Mesendoderm (in vitro differentiated cells): ENCODE measurements at regions not wholly inside any gene's neighbourhood (a gene's known extent, or its start where the extent isn't known, plus 50 kb on each side); places are given as distances from the start of the nearest gene placed in this dataset.
A peak's percentile ranks its signal among the peaks of the same experiment; 100 is the strongest.

ENCODE experiments used
- DNase-seq: peaks from one replicate; pipeline ENCODE4 v3.0.0; 2013
- H2AK5ac ChIP-seq: 2 replicates; pipeline ENCODE4 v1.6.1; 2013; ENCODE audit warnings: low read length, inconsistent platforms
- H2BK120ac ChIP-seq: 2 replicates; pipeline ENCODE4 v1.6.1; 2013; ENCODE audit warnings: low read depth, mild to moderate bottlenecking, low read length, moderate library complexity, mixed read lengths
- H2BK15ac ChIP-seq: replicated peaks from 2 replicates; pipeline ENCODE4 v1.6.1; 2013; ENCODE audit warnings: low read depth, mild to moderate bottlenecking, moderate library complexity
- H2BK5ac ChIP-seq: 2 replicates; pipeline ENCODE4 v1.6.1; 2013; ENCODE audit warnings: low read length, inconsistent platforms
- H3K18ac ChIP-seq: 2 replicates; pipeline ENCODE4 v1.6.1; 2013; ENCODE audit warnings: mild to moderate bottlenecking, low read length, mixed read lengths
- H3K23ac ChIP-seq: one replicate; pipeline ENCODE4 v1.6.1; 2013; ENCODE audit warnings: low read length
- H3K27ac ChIP-seq: 2 replicates; pipeline ENCODE4 v1.5.1; 2013; ENCODE audit warnings: low read depth, mild to moderate bottlenecking, inconsistent platforms, low read length, moderate library complexity
- H3K27me3 ChIP-seq: 2 replicates; pipeline ENCODE4 v1.6.1; 2013; ENCODE audit warnings: low read length, control low read depth, mild to moderate bottlenecking, inconsistent platforms; ENCODE audit not compliant: insufficient read depth, poor library complexity
- H3K36me3 ChIP-seq: 2 replicates; pipeline ENCODE4 v1.6.1; 2013; ENCODE audit warnings: low read length, inconsistent platforms; ENCODE audit not compliant: control insufficient read depth, insufficient read depth
- H3K4ac ChIP-seq: one replicate; pipeline ENCODE4 v1.6.1; 2013; ENCODE audit warnings: low read depth, mild to moderate bottlenecking, low read length, moderate library complexity
- H3K4me1 ChIP-seq: 2 replicates; pipeline ENCODE4 v1.6.1; 2013; ENCODE audit warnings: low read depth, low read length, inconsistent platforms; ENCODE audit not compliant: control insufficient read depth
- H3K4me2 ChIP-seq: 2 replicates; pipeline ENCODE4 v1.6.1; 2013; ENCODE audit warnings: low read length
- H3K4me3 ChIP-seq: 2 replicates; pipeline ENCODE4 v1.5.1; 2013; ENCODE audit warnings: mild to moderate bottlenecking, low read length
- H3K56ac ChIP-seq: one replicate; pipeline ENCODE4 v1.6.1; 2013; ENCODE audit warnings: low read length
- H3K79me1 ChIP-seq: 2 replicates; pipeline ENCODE4 v1.6.1; 2013; ENCODE audit warnings: low read length, inconsistent platforms
- H3K79me2 ChIP-seq: 2 replicates; pipeline ENCODE4 v1.6.1; 2013; ENCODE audit warnings: mild to moderate bottlenecking, low read length; ENCODE audit not compliant: control insufficient read depth, insufficient read depth
- H3K9ac ChIP-seq: 2 replicates; pipeline ENCODE4 v1.6.1; 2013; ENCODE audit warnings: low read length, inconsistent platforms
- H4K5ac ChIP-seq: one replicate; pipeline ENCODE4 v1.6.1; 2013; ENCODE audit warnings: low read length
- H4K8ac ChIP-seq: one replicate; pipeline ENCODE4 v1.6.1; 2013; ENCODE audit warnings: low read depth, mild to moderate bottlenecking, control low read depth, low read length, moderate library complexity
- WGBS: extraction: QIAGEN DNeasy Blood & Tissue Kit; methylation state at CpG from one replicate; pipeline ENCODE4 v1.1.7; 2013; ENCODE audit warnings: low lambda C conversion rate, missing lambda C conversion rate; ENCODE audit not compliant: insufficient coverage; ENCODE audit errors: extremely low coverage; 5-methylcytosine and 5-hydroxymethylcytosine counted together

DNA sequence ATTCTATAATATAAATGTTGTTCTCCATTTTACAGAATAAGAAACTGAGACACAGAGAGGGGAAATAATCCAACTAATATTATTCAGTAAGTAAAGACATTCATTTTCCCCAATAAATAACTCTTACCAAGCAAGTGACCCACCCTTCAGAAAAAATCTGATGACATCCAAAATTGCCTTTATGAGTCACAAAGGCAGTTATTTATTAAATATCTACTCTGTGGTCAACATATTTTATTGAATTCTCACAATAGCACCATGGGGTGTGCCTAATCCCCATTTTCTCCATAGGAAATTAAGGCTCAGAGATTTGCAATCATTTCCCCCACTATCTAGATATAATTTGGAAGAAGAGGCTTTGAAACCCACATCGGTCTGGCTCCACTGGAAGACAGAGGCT, 161.5 kb upstream of the ISX start:
- Histone ChIP-seq H3K27me3 (no peaks in the 10 kb centered on the region), H2BK5ac (no peak overlapping the region), H3K23ac (no peak overlapping the region), H3K56ac (no peak overlapping the region), H3K4me2 (no peak overlapping the region), H3K4me1 (no peaks in the 10 kb centered on the region), H2BK15ac (no peak overlapping the region), H4K5ac (no peak overlapping the region), H3K4me3 (no peak overlapping the region), H2BK120ac (no peak overlapping the region), H3K36me3 (no peaks in the 10 kb centered on the region), H3K27ac (no peak overlapping the region), H2AK5ac (no peak overlapping the region), H4K8ac (no peak overlapping the region), H3K4ac (no peak overlapping the region), H3K79me2 (no peaks in the 10 kb centered on the region), H3K18ac (no peak overlapping the region), H3K79me1 (no peaks in the 10 kb centered on the region), H3K9ac (no peak overlapping the region)
- DNase-seq: no peak
- no CpG with 5 or more reads among the region's 1 CpG for WGBS

DNA sequence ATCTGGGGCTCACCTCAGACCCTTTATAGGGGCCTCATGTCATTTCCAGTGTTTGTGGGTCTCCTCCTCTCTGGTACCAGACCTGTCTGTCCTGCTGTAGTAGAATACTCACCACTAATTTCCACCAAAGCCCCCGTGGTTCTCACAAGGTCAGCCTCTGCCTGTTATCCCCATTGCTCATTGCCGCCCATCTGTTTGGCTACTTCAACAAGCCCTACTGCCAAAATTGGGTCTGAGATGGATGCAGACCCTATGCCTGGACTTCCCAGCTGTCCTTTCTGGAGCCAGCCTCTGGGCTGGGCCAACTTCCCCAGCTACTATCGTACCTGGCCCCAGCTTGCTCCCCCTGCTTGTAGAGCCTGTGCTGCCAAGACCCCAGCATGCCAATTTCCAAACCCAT, 152.1 kb upstream of the ISX start:
- Histone ChIP-seq H4K8ac (no peak overlapping the region), H2BK5ac (peak overlapping the region; percentile 18), H3K9ac (no peak overlapping the region), H3K27me3 (no peaks in the 10 kb centered on the region), H3K27ac (no peak overlapping the region), H2AK5ac (no peak overlapping the region), H3K4me2 (no peak overlapping the region), H3K79me2 (no peaks in the 10 kb centered on the region), H4K5ac (peak overlapping the region; percentile 27), H2BK120ac (no peak overlapping the region), H3K56ac (no peak overlapping the region), H3K36me3 (no peaks in the 10 kb centered on the region), H3K4ac (peak overlapping the region; percentile 22), H3K4me1 (peaks cover 4% of the 10 kb centered on the region), H3K18ac (no peak overlapping the region), H3K4me3 (no peak overlapping the region), H3K79me1 (no peaks in the 10 kb centered on the region), H2BK15ac (no peak overlapping the region), H3K23ac (no peak overlapping the region)
- no CpG with 5 or more reads among the region's 3 CpGs for WGBS
- DNase-seq: no peak

DNA sequence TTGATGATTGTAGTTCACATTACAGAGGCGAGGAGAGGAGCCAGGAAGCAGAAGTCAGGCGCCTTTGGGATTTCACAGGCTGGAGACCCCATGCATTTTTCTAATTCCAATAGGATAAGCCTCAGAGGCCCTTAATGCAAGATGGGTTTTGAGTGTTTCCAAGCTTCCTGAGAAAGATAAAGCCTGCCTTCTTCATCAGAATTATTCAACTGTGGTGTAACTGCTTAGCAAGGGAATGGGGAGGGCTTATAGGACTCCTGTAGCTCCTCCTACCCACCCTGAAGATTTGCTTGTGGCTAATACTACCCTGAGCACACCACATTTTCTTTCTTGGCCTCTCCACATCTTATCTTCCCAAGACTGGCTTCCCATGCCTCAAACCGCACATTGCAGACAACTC, 151.1 kb upstream of the ISX start:
- no peak overlapping the region for H3K4ac ChIP-seq
- H3K27me3 ChIP-seq: no peaks in the 10 kb centered on the region
- no peak overlapping the region for H2BK15ac ChIP-seq
- no peak overlapping the region for H4K8ac ChIP-seq
- H3K36me3 ChIP-seq: no peaks in the 10 kb centered on the region
- no peak overlapping the region for H2AK5ac ChIP-seq
- peak overlapping the region; percentile 10 for H2BK5ac ChIP-seq
- H3K79me1 ChIP-seq: no peaks in the 10 kb centered on the region
- H3K4me3 ChIP-seq: no peak overlapping the region
- H3K27ac ChIP-seq: peak overlapping the region; percentile 9
- H3K4me1 ChIP-seq: peaks cover 4% of the 10 kb centered on the region
- no CpG with 5 or more reads among the region's 3 CpGs for WGBS
- peak; percentile 92 for DNase-seq
- peak overlapping the region; percentile 25 for H3K18ac ChIP-seq
- H3K79me2 ChIP-seq: no peaks in the 10 kb centered on the region
- H4K5ac ChIP-seq: no peak overlapping the region
- no peak overlapping the region for H3K4me2 ChIP-seq
- peak overlapping the region; percentile 88 for H2BK120ac ChIP-seq
- no peak overlapping the region for H3K23ac ChIP-seq
- no peak overlapping the region for H3K9ac ChIP-seq
- H3K56ac ChIP-seq: no peak overlapping the region

DNA sequence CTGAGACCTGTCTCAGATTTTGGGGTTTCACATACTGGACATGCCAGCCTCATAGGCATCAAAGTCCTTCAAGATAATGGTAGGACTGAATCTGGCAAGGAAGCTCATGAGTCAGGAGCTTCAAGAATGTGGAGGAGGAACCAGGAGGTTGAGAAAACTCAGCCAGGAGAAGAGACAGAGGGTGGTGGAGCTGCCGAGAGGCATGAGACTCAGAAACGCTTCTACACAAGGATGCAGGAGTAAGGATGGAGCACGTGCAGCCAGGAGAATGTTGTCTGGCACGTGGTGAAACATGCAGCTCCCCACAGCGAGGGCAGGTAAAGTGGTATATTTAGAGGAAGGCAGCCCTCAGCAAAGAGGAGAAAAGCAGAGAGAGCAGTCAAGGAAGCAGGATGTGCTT, 148.7 kb upstream of the ISX start:
- Histone ChIP-seq H4K5ac (no peak overlapping the region), H3K27ac (no peak overlapping the region), H3K4me2 (no peak overlapping the region), H3K18ac (no peak overlapping the region), H3K27me3 (no peaks in the 10 kb centered on the region), H3K79me1 (no peaks in the 10 kb centered on the region), H3K23ac (no peak overlapping the region), H2BK15ac (no peak overlapping the region), H3K4me1 (peaks cover 4% of the 10 kb centered on the region), H3K9ac (no peak overlapping the region), H2BK5ac (no peak overlapping the region), H4K8ac (no peak overlapping the region), H3K79me2 (no peaks in the 10 kb centered on the region), H3K4me3 (no peak overlapping the region), H3K56ac (peak overlapping the region; percentile 3), H2AK5ac (no peak overlapping the region), H3K4ac (peak overlapping the region; percentile 5), H3K36me3 (no peaks in the 10 kb centered on the region), H2BK120ac (no peak overlapping the region)
- WGBS: no CpG with 5 or more reads among the region's 5 CpGs
- DNase-seq: no peak

DNA sequence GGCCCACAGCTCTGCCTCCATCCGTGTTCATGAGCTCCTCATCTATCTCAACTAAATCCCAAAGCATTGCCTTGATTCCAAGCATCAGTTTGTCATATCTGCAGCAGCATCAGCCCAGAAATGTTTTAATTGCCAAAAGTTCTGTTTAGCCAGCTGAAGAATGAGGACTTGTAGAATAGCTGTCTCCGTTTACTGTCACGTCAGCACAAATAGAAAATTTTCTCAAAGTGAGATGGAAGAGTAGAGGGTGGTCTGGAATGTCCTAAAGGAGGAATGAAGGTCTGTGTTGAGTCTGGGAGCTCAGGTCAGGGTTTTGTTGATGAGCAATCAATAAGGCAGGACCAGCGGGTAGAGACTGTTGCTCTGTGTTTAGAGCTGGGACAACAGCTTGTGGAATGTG, 134.9 kb upstream of the ISX start:
- no peak overlapping the region for H3K4ac ChIP-seq
- H3K79me1 ChIP-seq: no peaks in the 10 kb centered on the region
- H2AK5ac ChIP-seq: no peak overlapping the region
- H3K27ac ChIP-seq: no peak overlapping the region
- H3K18ac ChIP-seq: no peak overlapping the region
- H2BK5ac ChIP-seq: no peak overlapping the region
- H2BK15ac ChIP-seq: no peak overlapping the region
- H4K5ac ChIP-seq: no peak overlapping the region
- no peak overlapping the region for H4K8ac ChIP-seq
- no peak overlapping the region for H3K4me3 ChIP-seq
- H2BK120ac ChIP-seq: no peak overlapping the region
- H3K23ac ChIP-seq: no peak overlapping the region
- no peak overlapping the region for H3K4me2 ChIP-seq
- no CpG with 5 or more reads among the region's 4 CpGs for WGBS
- no peak overlapping the region for H3K9ac ChIP-seq
- H3K27me3 ChIP-seq: no peaks in the 10 kb centered on the region
- no peak overlapping the region for H3K56ac ChIP-seq
- no peaks in the 10 kb centered on the region for H3K4me1 ChIP-seq
- no peak for DNase-seq
- no peaks in the 10 kb centered on the region for H3K79me2 ChIP-seq
- no peaks in the 10 kb centered on the region for H3K36me3 ChIP-seq

DNA sequence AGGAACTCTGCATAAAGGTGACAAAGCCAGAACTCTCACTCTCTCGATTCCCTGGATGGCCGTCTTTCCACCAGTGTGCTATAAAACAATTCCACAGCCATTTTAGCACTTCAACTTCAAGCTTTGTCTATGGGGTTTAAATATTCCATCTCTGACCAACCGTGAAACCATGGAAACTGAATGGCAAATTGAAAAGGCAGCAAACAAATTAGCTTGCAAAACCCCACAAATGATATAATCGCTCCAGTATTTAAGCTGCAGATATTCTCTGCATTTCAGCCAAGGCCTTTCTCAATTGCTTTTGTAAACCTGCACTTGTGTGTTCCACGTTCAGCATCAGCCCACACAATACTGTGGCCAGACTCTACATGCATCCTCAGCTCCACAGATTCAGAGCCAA, 131.7 kb upstream of the ISX start:
- Histone ChIP-seq H3K18ac (no peak overlapping the region), H3K4me2 (no peak overlapping the region), H2AK5ac (no peak overlapping the region), H2BK15ac (no peak overlapping the region), H4K8ac (no peak overlapping the region), H3K27me3 (no peaks in the 10 kb centered on the region), H3K9ac (no peak overlapping the region), H3K79me1 (no peaks in the 10 kb centered on the region), H3K36me3 (no peaks in the 10 kb centered on the region), H3K27ac (no peak overlapping the region), H2BK5ac (no peak overlapping the region), H4K5ac (no peak overlapping the region), H3K79me2 (no peaks in the 10 kb centered on the region), H3K4ac (no peak overlapping the region), H3K23ac (no peak overlapping the region), H3K4me1 (no peaks in the 10 kb centered on the region), H3K4me3 (no peak overlapping the region), H3K56ac (no peak overlapping the region), H2BK120ac (no peak overlapping the region)
- no CpG with 5 or more reads among the region's 5 CpGs for WGBS
- no peak for DNase-seq
